NT2/D1 (cell line): ENCODE measurements at regions not wholly inside any gene's neighbourhood (a gene's known extent, or its start where the extent isn't known, plus 50 kb on each side); places are given as distances from the start of the nearest gene placed in this dataset.

ENCODE experiments used
- SUZ12 ChIP-seq: IDR thresholded peaks from 2 replicates; pipeline ENCODE4 v1.6.1; 2011; ENCODE audit not compliant: insufficient read length, insufficient read depth; ENCODE audit errors: extremely low read depth
- YY1 ChIP-seq: IDR thresholded peaks from 2 replicates; pipeline ENCODE4 v1.6.1; 2011; ENCODE audit not compliant: insufficient read length, insufficient read depth
- ZNF274 ChIP-seq: IDR thresholded peaks from 2 replicates; pipeline ENCODE4 v1.6.1; 2011; ENCODE audit warnings: mild to moderate bottlenecking, low read depth, low read length

DNA sequence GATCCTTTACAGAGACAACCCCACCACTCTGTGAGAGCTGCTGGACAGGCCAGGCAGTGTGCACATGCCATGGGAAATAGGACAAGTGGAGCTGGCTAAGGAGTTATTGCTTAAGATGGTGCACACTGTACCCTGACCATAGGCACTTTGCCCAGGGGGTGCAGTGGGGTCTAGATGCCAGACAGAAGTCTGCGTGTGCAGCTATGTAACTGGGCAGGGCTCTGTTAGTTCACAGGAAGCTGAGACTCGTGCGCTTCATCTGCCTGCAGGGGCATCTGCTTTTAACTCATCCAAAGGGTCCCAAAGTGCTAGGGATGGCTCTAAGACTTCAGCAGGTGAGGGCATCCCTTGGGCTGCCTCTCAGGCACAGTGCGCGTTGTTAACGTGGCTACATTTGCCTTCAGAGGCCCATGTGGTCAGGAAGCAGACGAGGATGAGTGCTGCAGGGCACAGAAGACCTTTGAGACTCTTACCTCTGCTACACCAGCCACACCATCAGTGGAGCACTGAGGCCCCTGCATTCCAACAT is 77.7 kb upstream of the GPR26 start:
- no peak for TF ChIP-seq YY1
- no peak for TF ChIP-seq SUZ12
- no peak for TF ChIP-seq ZNF274
